Astrocyte (in vitro differentiated cells and primary cell): ENCODE measurements at regions not wholly inside any gene's neighbourhood (a gene's known extent, or its start where the extent isn't known, plus 50 kb on each side); places are given as distances from the start of the nearest gene placed in this dataset.

ENCODE experiments used
- DNase-seq: peaks from one replicate; pipeline ENCODE4 v3.0.0-alpha.2; 2010; ENCODE audit warnings: low read depth
- FAIRE-seq: peaks from 2 replicates; lab custom pipeline; 2011; peaks lifted over from hg19 to GRCh38; lab: Jason Lieb, UNC
- H2AFZ ChIP-seq: 2 replicates; pipeline ENCODE4 v1.6.0; 2012; ENCODE audit warnings: low read depth, low read length, inconsistent platforms
- H3K27ac ChIP-seq: 2 replicates; pipeline ENCODE4 v1.5.1; 2011; ENCODE audit warnings: low read depth, low read length, inconsistent platforms
- H3K27me3 ChIP-seq: 2 replicates; pipeline ENCODE4 v1.6.0; 2011; ENCODE audit warnings: low read length, inconsistent platforms; ENCODE audit not compliant: insufficient read depth
- H3K36me3 ChIP-seq: 2 replicates; pipeline ENCODE4 v1.5.1; 2011; ENCODE audit warnings: low read length, inconsistent platforms; ENCODE audit not compliant: insufficient read depth
- H3K4me1 ChIP-seq: 2 replicates; pipeline ENCODE4 v1.5.1; 2011; ENCODE audit warnings: low read length, inconsistent platforms; ENCODE audit not compliant: insufficient read depth
- H3K4me2 ChIP-seq: 2 replicates; pipeline ENCODE4 v1.6.0; 2012; ENCODE audit warnings: low read length, inconsistent platforms
- H3K4me3 ChIP-seq: 2 replicates; pipeline ENCODE4 v1.5.1; 2011; ENCODE audit warnings: low read depth, mild to moderate bottlenecking, low read length, inconsistent platforms; ENCODE audit not compliant: insufficient read depth
- H3K79me2 ChIP-seq: 2 replicates; pipeline ENCODE4 v1.6.0; 2012; ENCODE audit warnings: mild to moderate bottlenecking, low read length, inconsistent platforms; ENCODE audit not compliant: insufficient read depth
- H3K9ac ChIP-seq: 2 replicates; pipeline ENCODE4 v1.6.0; 2012; ENCODE audit warnings: mild to moderate bottlenecking, low read length, inconsistent platforms
- H3K9me3 ChIP-seq: 2 replicates; pipeline ENCODE4 v1.5.1; 2012; ENCODE audit warnings: low read depth, mild to moderate bottlenecking, low read length, inconsistent platforms; ENCODE audit not compliant: insufficient read depth
- H4K20me1 ChIP-seq: 2 replicates; pipeline ENCODE4 v1.6.0; 2012; ENCODE audit warnings: low read length, inconsistent platforms; ENCODE audit not compliant: insufficient read depth
- H3K27ac Mint-ChIP-seq: one replicate; pipeline ENCODE4 v1.8.0; 2021; ENCODE audit warnings: mild to moderate bottlenecking, mixed read lengths; ENCODE audit not compliant: unreplicated experiment
- H3K27me3 Mint-ChIP-seq: one replicate; pipeline ENCODE4 v1.8.0; 2021; ENCODE audit warnings: low read depth, mixed read lengths; ENCODE audit not compliant: unreplicated experiment
- H3K36me3 Mint-ChIP-seq: one replicate; pipeline ENCODE4 v1.8.0; 2021; ENCODE audit warnings: low read depth, mixed read lengths; ENCODE audit not compliant: unreplicated experiment
- H3K4me1 Mint-ChIP-seq: one replicate; pipeline ENCODE4 v1.8.0; 2021; ENCODE audit warnings: low read depth, mixed read lengths; ENCODE audit not compliant: unreplicated experiment
- H3K4me3 Mint-ChIP-seq: one replicate; pipeline ENCODE4 v1.8.0; 2021; ENCODE audit warnings: mild to moderate bottlenecking, moderate library complexity, mixed read lengths; ENCODE audit not compliant: unreplicated experiment
- H3K9me3 Mint-ChIP-seq: one replicate; pipeline ENCODE4 v1.8.0; 2021; ENCODE audit warnings: mild to moderate bottlenecking, mixed read lengths; ENCODE audit not compliant: unreplicated experiment
- EZH2 ChIP-seq: IDR thresholded peaks from 2 replicates; pipeline ENCODE4 v1.6.1; 2012; ENCODE audit warnings: mild to moderate bottlenecking, low read length, inconsistent platforms; ENCODE audit not compliant: insufficient read depth
- TF ChIP-seq, protein P1 (sequence below): IDR thresholded peaks from 2 replicates; pipeline ENCODE4 v1.5.1; 2011; ENCODE audit warnings: low read depth, mild to moderate bottlenecking, inconsistent platforms, low read length, moderate library complexity; ENCODE audit not compliant: insufficient read depth

DNA sequence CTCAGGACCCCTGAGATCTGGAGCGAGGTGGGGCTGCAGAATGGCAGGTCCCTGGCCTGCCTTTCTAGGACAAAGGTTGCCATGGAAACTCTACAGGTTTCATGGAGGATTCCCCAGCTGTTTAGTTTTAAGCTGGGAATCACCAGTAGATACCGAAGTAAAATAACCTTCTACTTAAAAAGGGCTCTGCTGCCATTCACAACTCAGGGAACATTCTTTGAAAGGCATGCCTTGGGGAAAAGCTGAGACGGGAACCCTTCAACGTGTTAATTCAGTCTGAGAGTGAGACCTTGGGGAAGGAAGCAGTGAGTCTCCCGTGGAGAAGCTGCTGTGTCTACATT is 493.3 kb downstream of the BRD1 start:
- Mint-ChIP-seq H3K9me3 (no peaks in the 10 kb centered on the region), H3K4me3 (no peak overlapping the region), H3K36me3 (no peaks in the 10 kb centered on the region), H3K27ac (no peak overlapping the region), H3K4me1 (no peaks in the 10 kb centered on the region), H3K27me3 (peaks cover 18% of the 10 kb centered on the region)
- TF ChIP-seq EZH2, result no peak
- TF ChIP-seq, protein P1, sequence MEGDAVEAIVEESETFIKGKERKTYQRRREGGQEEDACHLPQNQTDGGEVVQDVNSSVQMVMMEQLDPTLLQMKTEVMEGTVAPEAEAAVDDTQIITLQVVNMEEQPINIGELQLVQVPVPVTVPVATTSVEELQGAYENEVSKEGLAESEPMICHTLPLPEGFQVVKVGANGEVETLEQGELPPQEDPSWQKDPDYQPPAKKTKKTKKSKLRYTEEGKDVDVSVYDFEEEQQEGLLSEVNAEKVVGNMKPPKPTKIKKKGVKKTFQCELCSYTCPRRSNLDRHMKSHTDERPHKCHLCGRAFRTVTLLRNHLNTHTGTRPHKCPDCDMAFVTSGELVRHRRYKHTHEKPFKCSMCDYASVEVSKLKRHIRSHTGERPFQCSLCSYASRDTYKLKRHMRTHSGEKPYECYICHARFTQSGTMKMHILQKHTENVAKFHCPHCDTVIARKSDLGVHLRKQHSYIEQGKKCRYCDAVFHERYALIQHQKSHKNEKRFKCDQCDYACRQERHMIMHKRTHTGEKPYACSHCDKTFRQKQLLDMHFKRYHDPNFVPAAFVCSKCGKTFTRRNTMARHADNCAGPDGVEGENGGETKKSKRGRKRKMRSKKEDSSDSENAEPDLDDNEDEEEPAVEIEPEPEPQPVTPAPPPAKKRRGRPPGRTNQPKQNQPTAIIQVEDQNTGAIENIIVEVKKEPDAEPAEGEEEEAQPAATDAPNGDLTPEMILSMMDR, result no peak
- Histone ChIP-seq H3K36me3 (no peaks in the 10 kb centered on the region), H3K9ac (no peak overlapping the region), H3K4me1 (no peaks in the 10 kb centered on the region), H3K4me3 (no peak overlapping the region), H3K4me2 (no peak overlapping the region), H3K79me2 (no peaks in the 10 kb centered on the region), H2AFZ (no peak overlapping the region), H3K9me3 (peaks cover 5% of the 10 kb centered on the region), H3K27me3 (no peaks in the 10 kb centered on the region), H4K20me1 (no peaks in the 10 kb centered on the region), H3K27ac (no peak overlapping the region)
- FAIRE-seq (no peak), DNase-seq (no peak)

DNA sequence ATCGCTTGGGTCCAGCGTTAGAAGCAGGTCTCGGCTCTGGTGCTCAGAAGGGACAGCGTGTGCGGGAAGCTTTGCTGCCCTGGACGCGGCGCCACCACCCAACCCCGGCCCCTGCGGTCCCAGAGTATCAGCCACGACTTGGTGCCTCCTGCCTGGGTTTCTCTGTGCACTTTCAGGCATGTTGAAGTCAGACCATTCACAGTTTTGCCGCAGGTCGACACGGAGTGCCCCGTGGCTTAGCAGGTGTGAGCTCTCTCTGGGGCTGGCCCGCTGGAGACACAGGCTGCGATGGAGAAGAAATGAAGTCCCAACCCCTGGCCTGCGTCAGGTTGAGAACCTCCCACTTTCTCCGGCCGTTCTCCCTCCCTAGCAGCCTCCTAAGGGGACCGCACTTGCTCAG is 494.5 kb downstream of the BRD1 start:
- no peaks in the 10 kb centered on the region for H4K20me1 ChIP-seq
- H3K9ac ChIP-seq, result no peak overlapping the region
- H3K27ac ChIP-seq, result no peak overlapping the region
- no peak for FAIRE-seq
- H3K27me3 Mint-ChIP-seq, result peaks cover 22% of the 10 kb centered on the region
- no peak for TF ChIP-seq EZH2
- TF ChIP-seq, protein P1, result no peak
- no peaks in the 10 kb centered on the region for H3K4me1 Mint-ChIP-seq
- no peak for DNase-seq
- no peak overlapping the region for H3K4me3 Mint-ChIP-seq
- H3K27ac Mint-ChIP-seq, result no peak overlapping the region
- H3K36me3 ChIP-seq, result no peaks in the 10 kb centered on the region
- no peak overlapping the region for H3K4me3 ChIP-seq
- peaks cover 3% of the 10 kb centered on the region for H3K9me3 Mint-ChIP-seq
- H3K4me2 ChIP-seq, result no peak overlapping the region
- H3K4me1 ChIP-seq, result no peaks in the 10 kb centered on the region
- H2AFZ ChIP-seq, result no peak overlapping the region
- H3K79me2 ChIP-seq, result no peaks in the 10 kb centered on the region
- H3K27me3 ChIP-seq, result no peaks in the 10 kb centered on the region
- peaks cover 5% of the 10 kb centered on the region for H3K9me3 ChIP-seq
- H3K36me3 Mint-ChIP-seq, result no peaks in the 10 kb centered on the region

DNA sequence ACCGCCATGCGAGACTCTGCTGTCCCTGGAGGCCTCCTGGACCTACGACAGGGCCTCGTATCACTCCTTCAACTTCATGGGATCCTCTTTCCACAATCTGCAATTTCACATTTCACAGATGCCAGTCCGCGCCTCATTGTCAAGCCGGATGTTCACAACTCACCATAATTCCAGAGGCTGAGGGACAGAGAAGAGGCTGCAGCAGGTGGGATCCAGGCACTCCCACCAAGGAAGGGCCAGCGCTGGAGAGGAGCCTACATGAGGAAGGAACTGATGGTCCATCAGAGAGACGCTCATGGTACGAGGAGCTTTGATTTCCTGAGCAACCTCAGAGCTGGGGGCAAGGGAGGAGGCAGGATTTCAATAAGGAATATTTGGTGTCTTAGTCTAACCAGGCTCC is 495.0 kb downstream of the BRD1 start:
- Mint-ChIP-seq H3K4me3 (no peak overlapping the region), H3K36me3 (no peaks in the 10 kb centered on the region), H3K27ac (no peak overlapping the region), H3K27me3 (peaks cover 27% of the 10 kb centered on the region), H3K9me3 (peaks cover 5% of the 10 kb centered on the region), H3K4me1 (no peaks in the 10 kb centered on the region)
- Histone ChIP-seq H3K4me2 (no peak overlapping the region), H3K4me1 (no peaks in the 10 kb centered on the region), H2AFZ (no peak overlapping the region), H4K20me1 (no peaks in the 10 kb centered on the region), H3K9ac (no peak overlapping the region), H3K27me3 (no peaks in the 10 kb centered on the region), H3K36me3 (no peaks in the 10 kb centered on the region), H3K27ac (no peak overlapping the region), H3K79me2 (no peaks in the 10 kb centered on the region), H3K4me3 (no peak overlapping the region), H3K9me3 (peaks cover 10% of the 10 kb centered on the region)
- no peak for DNase-seq
- no peak for TF ChIP-seq EZH2
- TF ChIP-seq, protein P1, result no peak
- FAIRE-seq, result no peak
